ENCODE measurements at regions not wholly inside any gene's neighbourhood (a gene's known extent, or its start where the extent isn't known, plus 50 kb on each side); places are given as distances from the start of the nearest gene placed in this dataset.

DNA sequence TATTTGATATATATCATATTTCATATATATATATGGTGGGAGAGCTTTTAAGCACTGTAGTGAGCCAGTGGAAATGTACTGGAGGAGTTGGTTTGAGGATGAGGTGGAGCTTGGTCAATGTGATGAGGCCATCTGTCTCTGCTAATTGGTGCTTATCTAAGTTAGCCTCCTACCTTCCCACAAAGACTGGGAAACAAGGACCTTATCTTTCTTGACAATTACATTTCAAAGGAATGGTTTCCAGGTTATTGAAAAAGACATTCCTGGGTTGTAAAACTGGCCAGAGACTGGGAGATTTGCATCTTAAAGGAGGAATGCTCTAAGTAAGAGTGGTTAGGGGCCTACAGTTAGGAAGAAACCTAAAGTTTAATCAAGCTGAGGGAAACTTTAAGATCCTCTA, 212.8 kb upstream of the SYT1 start:
- Histone ChIP-seq H3K9me3 (replicated peaks; ENCODE audit: control insufficient read depth, insufficient read depth, low read length) (no peaks in the 10 kb centered on the region), H3K4me1 (ENCODE audit: control insufficient read depth, extremely low read depth, insufficient read depth, low read length) (no peaks in the 10 kb centered on the region), H3K4me3 (replicated peaks in 1 of 3; ENCODE audit: insufficient read depth in 1 of 3, low read depth in 1 of 3, low read length in 3 of 3) (no peak overlapping the region), H3K36me3 (ENCODE audit: control insufficient read depth in 2 of 2, extremely low read depth in 1 of 2, insufficient read depth in 2 of 2, low read length in 2 of 2) (no peaks in the 10 kb centered on the region), H3K9ac (replicated peaks; ENCODE audit: extremely low read depth, insufficient read depth, low read length) (no peak overlapping the region), H4K20me1 (replicated peaks; ENCODE audit: control insufficient read depth, extremely low read depth, insufficient read depth, low read length) (no peaks in the 10 kb centered on the region), H3K4me2 (ENCODE audit: insufficient read depth, low read length) (no peak overlapping the region), H3K79me2 (ENCODE audit: control insufficient read depth, insufficient read depth, low read length) (no peaks in the 10 kb centered on the region), H2AFZ (ENCODE audit: low read depth, low read length) (no peak overlapping the region), H3K27ac (ENCODE audit: insufficient read depth, low read depth, low read length) (no peak overlapping the region), H3K9me1 (replicated peaks; ENCODE audit: control insufficient read depth, extremely low read depth, insufficient read depth, low read length) (no peaks in the 10 kb centered on the region), H3K27me3 (ENCODE audit: control insufficient read depth in 2 of 2, insufficient read depth in 2 of 2, low read length in 2 of 2) (no peaks in the 10 kb centered on the region)
- no TSS peak for BruUV-seq (replicated peaks)
- DNase-seq (ENCODE audit: low read depth, low spot score) (no peak), FAIRE-seq (no peak)
- ChIA-PET CTCF (no interaction called here), POLR2A (no interaction called here)
- intact Hi-C loops (cut with micrococcal nuclease) = no loop called here
- TF ChIP-seq, protein P1, sequence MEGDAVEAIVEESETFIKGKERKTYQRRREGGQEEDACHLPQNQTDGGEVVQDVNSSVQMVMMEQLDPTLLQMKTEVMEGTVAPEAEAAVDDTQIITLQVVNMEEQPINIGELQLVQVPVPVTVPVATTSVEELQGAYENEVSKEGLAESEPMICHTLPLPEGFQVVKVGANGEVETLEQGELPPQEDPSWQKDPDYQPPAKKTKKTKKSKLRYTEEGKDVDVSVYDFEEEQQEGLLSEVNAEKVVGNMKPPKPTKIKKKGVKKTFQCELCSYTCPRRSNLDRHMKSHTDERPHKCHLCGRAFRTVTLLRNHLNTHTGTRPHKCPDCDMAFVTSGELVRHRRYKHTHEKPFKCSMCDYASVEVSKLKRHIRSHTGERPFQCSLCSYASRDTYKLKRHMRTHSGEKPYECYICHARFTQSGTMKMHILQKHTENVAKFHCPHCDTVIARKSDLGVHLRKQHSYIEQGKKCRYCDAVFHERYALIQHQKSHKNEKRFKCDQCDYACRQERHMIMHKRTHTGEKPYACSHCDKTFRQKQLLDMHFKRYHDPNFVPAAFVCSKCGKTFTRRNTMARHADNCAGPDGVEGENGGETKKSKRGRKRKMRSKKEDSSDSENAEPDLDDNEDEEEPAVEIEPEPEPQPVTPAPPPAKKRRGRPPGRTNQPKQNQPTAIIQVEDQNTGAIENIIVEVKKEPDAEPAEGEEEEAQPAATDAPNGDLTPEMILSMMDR (IDR thresholded peaks at IDR 0.05; ENCODE audit: extremely low read depth in 1 of 2, insufficient read depth in 1 of 2, low read depth in 1 of 2, low read length in 2 of 2) = no peak
- no peak for TF ChIP-seq EZH2 (IDR thresholded peaks at IDR 0.05; ENCODE audit: borderline replicate concordance, low read depth, low read length, severe bottlenecking)
- TF ChIP-seq POLR2A (IDR thresholded peaks at IDR 0.05; ENCODE audit: low read depth, low read length) = no peak
- TF ChIP-seq GATA2 (IDR thresholded peaks at IDR 0.05; ENCODE audit: insufficient read depth, insufficient read length, low read depth, low read length) = no peak
- no peak for TF ChIP-seq JUN (IDR thresholded peaks at IDR 0.05; ENCODE audit: borderline replicate concordance, insufficient read depth, insufficient read length, low read depth)
- TF ChIP-seq, protein P2, sequence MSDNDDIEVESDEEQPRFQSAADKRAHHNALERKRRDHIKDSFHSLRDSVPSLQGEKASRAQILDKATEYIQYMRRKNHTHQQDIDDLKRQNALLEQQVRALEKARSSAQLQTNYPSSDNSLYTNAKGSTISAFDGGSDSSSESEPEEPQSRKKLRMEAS (IDR thresholded peaks at IDR 0.05; ENCODE audit: insufficient read depth, insufficient read length) = no peak
- TF ChIP-seq FOS (IDR thresholded peaks at IDR 0.05; ENCODE audit: borderline replicate concordance, insufficient read depth, low read length) = no peak
- TF ChIP-seq POLR2AphosphoS5 (IDR thresholded peaks at IDR 0.05; ENCODE audit: insufficient read depth, low read depth, low read length) = no peak
- no peak for TF ChIP-seq MYC (IDR thresholded peaks at IDR 0.05; ENCODE audit: low read depth, low read length)
- dilution Hi-C loops (cut with MboI; ENCODE audit: extremely low pct_ligation_motif_present, low sequenced_read_pairs) = no loop called here
